ENCODE measurements at regions not wholly inside any gene's neighbourhood (a gene's known extent, or its start where the extent isn't known, plus 50 kb on each side); places are given as distances from the start of the nearest gene placed in this dataset.

- no peak for DNase-seq
Observed at GRCh38 chr1:238895911-238896310, 490.5 kb upstream of the CHRM3 start.

GRCh38 chr1:238892612-238893011 lies 493.8 kb upstream of the CHRM3 start:
- DNase-seq, result no peak

GRCh38 chr1:238861342-238862066 lies 524.9 kb upstream of the CHRM3 start:
- DNase-seq, result no peak

GRCh38 chr1:238833919-238834318 lies 552.4 kb upstream of the CHRM3 start:
- DNase-seq, result no peak

GRCh38 chr1:238832106-238832505 lies 554.3 kb upstream of the CHRM3 start:
- no peak for DNase-seq

GRCh38 chr1:238830036-238830611 lies 556.2 kb upstream of the CHRM3 start:
- no peak for DNase-seq

- DNase-seq, result no peak
Observed at GRCh38 chr1:238826891-238827290, 559.5 kb upstream of the CHRM3 start.

GRCh38 chr1:238823416-238823815 lies 563.0 kb upstream of the CHRM3 start:
- DNase-seq, result no peak

- no peak for DNase-seq
Observed at GRCh38 chr1:238811211-238811879, 575.0 kb upstream of the CHRM3 start.

GRCh38 chr1:238790882-238791281 lies 595.5 kb upstream of the CHRM3 start:
- no peak for DNase-seq

- DNase-seq, result no peak
Observed at GRCh38 chr1:238789916-238790667, 596.3 kb upstream of the CHRM3 start.

- no peak for DNase-seq
Observed at GRCh38 chr1:238787471-238787870, 598.9 kb upstream of the CHRM3 start.

GRCh38 chr1:238783633-238784032 lies 602.7 kb upstream of the CHRM3 start:
- no peak for DNase-seq

GRCh38 chr1:238779716-238780115 lies 606.7 kb upstream of the CHRM3 start:
- no peak for DNase-seq

GRCh38 chr1:238778113-238778512 lies 608.3 kb upstream of the CHRM3 start:
- DNase-seq, result no peak

GRCh38 chr1:238777551-238777950 lies 608.8 kb upstream of the CHRM3 start:
- no peak for DNase-seq

GRCh38 chr1:238776126-238776525 lies 610.2 kb upstream of the CHRM3 start:
- no peak for DNase-seq

GRCh38 chr1:238772322-238772721 lies 614.0 kb upstream of the CHRM3 start:
- no peak for DNase-seq

- no peak for DNase-seq
Observed at GRCh38 chr1:238767321-238767720, 619.0 kb upstream of the CHRM3 start.

- no peak for DNase-seq
Observed at GRCh38 chr1:238764779-238765178, 621.6 kb upstream of the CHRM3 start.

- DNase-seq, result no peak
Observed at GRCh38 chr1:238753252-238753651, 633.1 kb upstream of the CHRM3 start.

GRCh38 chr1:238752327-238752726 lies 634.0 kb upstream of the CHRM3 start:
- DNase-seq, result no peak

GRCh38 chr1:238745069-238745468 lies 641.3 kb upstream of the CHRM3 start:
- no peak for DNase-seq

GRCh38 chr1:238738892-238739291 lies 647.5 kb upstream of the CHRM3 start:
- no peak for DNase-seq
